ENCODE measurements at regions not wholly inside any gene's neighbourhood (a gene's known extent, or its start where the extent isn't known, plus 50 kb on each side); places are given as distances from the start of the nearest gene placed in this dataset.

GRCh38 chr10:132120734-132121510 is 55.2 kb downstream of the JAKMIP3 start:
- no peak for FAIRE-seq
- DNase-seq (ENCODE audit: low read depth): no peak
- TF ChIP-seq, protein P1, sequence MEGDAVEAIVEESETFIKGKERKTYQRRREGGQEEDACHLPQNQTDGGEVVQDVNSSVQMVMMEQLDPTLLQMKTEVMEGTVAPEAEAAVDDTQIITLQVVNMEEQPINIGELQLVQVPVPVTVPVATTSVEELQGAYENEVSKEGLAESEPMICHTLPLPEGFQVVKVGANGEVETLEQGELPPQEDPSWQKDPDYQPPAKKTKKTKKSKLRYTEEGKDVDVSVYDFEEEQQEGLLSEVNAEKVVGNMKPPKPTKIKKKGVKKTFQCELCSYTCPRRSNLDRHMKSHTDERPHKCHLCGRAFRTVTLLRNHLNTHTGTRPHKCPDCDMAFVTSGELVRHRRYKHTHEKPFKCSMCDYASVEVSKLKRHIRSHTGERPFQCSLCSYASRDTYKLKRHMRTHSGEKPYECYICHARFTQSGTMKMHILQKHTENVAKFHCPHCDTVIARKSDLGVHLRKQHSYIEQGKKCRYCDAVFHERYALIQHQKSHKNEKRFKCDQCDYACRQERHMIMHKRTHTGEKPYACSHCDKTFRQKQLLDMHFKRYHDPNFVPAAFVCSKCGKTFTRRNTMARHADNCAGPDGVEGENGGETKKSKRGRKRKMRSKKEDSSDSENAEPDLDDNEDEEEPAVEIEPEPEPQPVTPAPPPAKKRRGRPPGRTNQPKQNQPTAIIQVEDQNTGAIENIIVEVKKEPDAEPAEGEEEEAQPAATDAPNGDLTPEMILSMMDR (IDR thresholded peaks at IDR 0.05; ENCODE audit: insufficient read depth, low read length, severe bottlenecking): no peak
- Histone ChIP-seq H3K36me3 (ENCODE audit: control insufficient read depth, insufficient read depth, low read length) (no peaks in the 10 kb centered on the region), H3K27me3 (ENCODE audit: control insufficient read depth, insufficient read depth, low read length) (no peaks in the 10 kb centered on the region), H3K4me3 (ENCODE audit: low read depth, low read length) (no peak overlapping the region)

- TF ChIP-seq, protein P1 (IDR thresholded peaks at IDR 0.05; ENCODE audit: insufficient read depth, low read length, severe bottlenecking): no peak
- DNase-seq (ENCODE audit: low read depth) (no peak), FAIRE-seq (no peak)
- no peaks in the 10 kb centered on the region for H3K27me3 ChIP-seq (ENCODE audit: control insufficient read depth, insufficient read depth, low read length)
- H3K36me3 ChIP-seq (ENCODE audit: control insufficient read depth, insufficient read depth, low read length): no peaks in the 10 kb centered on the region
- no peak overlapping the region for H3K4me3 ChIP-seq (ENCODE audit: low read depth, low read length)
These were observed 55.7 kb downstream of the JAKMIP3 start for GRCh38 chr10:132121511-132121830.

DNA sequence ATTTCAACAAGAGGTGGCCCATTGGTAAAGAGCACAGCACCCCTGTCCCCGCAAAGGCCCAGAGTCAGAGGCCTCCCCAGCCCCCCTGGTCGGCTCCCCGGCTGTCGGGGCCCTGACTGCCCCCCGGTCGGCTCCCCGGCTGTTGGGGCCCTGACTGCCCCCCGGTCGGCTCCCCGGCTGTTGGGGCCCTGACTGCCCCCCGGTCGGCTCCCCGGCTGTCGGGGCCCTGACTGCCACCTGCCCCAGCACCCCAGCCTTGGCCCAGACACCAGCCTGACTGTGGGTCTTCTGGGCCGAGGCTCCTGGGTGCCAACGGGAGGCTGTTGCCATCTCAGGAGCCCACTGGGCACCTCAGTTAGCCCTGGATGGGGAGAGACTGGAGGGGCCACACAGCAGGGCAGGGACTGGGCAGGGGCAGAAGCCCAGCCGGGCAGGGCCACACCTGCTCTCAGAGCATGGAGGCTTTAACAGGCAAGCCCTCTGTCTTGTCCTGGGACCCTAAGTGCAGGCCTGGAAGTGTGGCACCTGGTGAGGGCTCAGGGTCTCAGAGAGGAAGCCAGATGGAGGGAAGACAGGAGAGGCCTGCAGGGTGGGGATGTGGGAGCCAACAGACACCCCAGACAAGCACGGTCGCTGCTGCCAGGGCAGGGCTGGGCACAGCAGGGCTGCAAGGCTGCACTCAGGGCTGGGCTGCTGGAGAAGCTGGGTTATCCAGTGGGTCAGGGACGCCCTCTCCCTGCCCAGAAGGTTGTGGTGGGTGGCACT is 56.5 kb downstream of the JAKMIP3 start:
- H3K27me3 ChIP-seq (ENCODE audit: control insufficient read depth, insufficient read depth, low read length): no peaks in the 10 kb centered on the region
- DNase-seq (ENCODE audit: low read depth) (no peak), FAIRE-seq (no peak)
- H3K4me3 ChIP-seq (ENCODE audit: low read depth, low read length): no peak overlapping the region
- TF ChIP-seq, protein P1 (IDR thresholded peaks at IDR 0.05; ENCODE audit: insufficient read depth, low read length, severe bottlenecking): no peak
- H3K36me3 ChIP-seq (ENCODE audit: control insufficient read depth, insufficient read depth, low read length): no peaks in the 10 kb centered on the region

DNA sequence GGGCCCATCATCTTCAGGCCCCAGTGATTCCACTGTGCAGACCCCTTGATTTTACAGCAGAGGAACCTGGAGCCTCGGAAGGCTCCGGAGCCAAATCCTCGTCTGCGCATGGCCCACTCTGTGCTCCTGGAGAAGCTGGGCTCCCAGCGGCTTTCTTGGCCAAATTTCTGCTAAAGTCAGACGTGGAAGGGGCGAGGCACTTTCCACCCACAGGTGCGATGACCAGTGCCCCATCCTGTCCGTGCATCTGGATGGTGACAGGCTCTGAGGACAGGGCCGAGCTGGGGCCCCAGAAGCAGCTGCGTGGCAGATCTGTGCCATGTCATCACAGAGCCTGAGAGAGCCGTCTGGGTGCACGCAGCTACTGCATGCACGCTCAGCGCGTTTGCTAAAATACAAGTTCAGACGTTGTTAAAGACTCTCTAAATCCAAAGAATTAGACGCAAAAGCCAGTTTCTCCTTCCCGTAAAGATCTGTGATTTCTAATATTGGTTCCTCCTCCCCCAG is 57.2 kb downstream of the JAKMIP3 start:
- FAIRE-seq: no peak
- Histone ChIP-seq H3K27me3 (ENCODE audit: control insufficient read depth, insufficient read depth, low read length) (no peaks in the 10 kb centered on the region), H3K4me3 (ENCODE audit: low read depth, low read length) (no peak overlapping the region), H3K36me3 (ENCODE audit: control insufficient read depth, insufficient read depth, low read length) (no peaks in the 10 kb centered on the region)
- no peak for DNase-seq (ENCODE audit: low read depth)
- TF ChIP-seq, protein P1 (IDR thresholded peaks at IDR 0.05; ENCODE audit: insufficient read depth, low read length, severe bottlenecking): no peak

- FAIRE-seq (no peak), DNase-seq (ENCODE audit: low read depth) (no peak)
- no peaks in the 10 kb centered on the region for H3K27me3 ChIP-seq (ENCODE audit: control insufficient read depth, insufficient read depth, low read length)
- no peaks in the 10 kb centered on the region for H3K36me3 ChIP-seq (ENCODE audit: control insufficient read depth, insufficient read depth, low read length)
- TF ChIP-seq, protein P1 (IDR thresholded peaks at IDR 0.05; ENCODE audit: insufficient read depth, low read length, severe bottlenecking): no peak
- H3K4me3 ChIP-seq (ENCODE audit: low read depth, low read length): no peak overlapping the region
These were observed 57.9 kb downstream of the JAKMIP3 start for GRCh38 chr10:132123606-132124005.
